BE2C (cell line): ENCODE measurements at regions not wholly inside any gene's neighbourhood (a gene's known extent, or its start where the extent isn't known, plus 50 kb on each side); places are given as distances from the start of the nearest gene placed in this dataset.

Experiments
- DNase-seq: peaks from one replicate; pipeline ENCODE4 v3.0.0-alpha.2; 2020
- H3K27me3 ChIP-seq: fragments of 250-450 bp; sonication (Bioruptor Pico); 2 replicates; pipeline ENCODE4 v1.5.1; 2020; ENCODE audit warnings: mild to moderate bottlenecking
- H3K36me3 ChIP-seq: fragments of 250-450 bp; sonication (Bioruptor Pico); 2 replicates; pipeline ENCODE4 v1.5.1; 2020; ENCODE audit warnings: mild to moderate bottlenecking
- H3K4me1 ChIP-seq: fragments of 250-450 bp; sonication (Bioruptor Pico); 2 replicates; pipeline ENCODE4 v1.5.1; 2020
- H3K4me3 ChIP-seq: 2 replicates; pipeline ENCODE4 v1.5.1; 2011; ENCODE audit warnings: low read depth, low read length
- H3K9me3 ChIP-seq: fragments of 250-450 bp; sonication (Bioruptor Pico); 2 replicates; pipeline ENCODE4 v1.5.1; 2020
- CTCF ChIP-seq: IDR thresholded peaks from 2 replicates; pipeline ENCODE4 v1.5.1; 2012; ENCODE audit warnings: mild to moderate bottlenecking, low read depth, low read length

- H3K27me3 ChIP-seq = no peaks in the 10 kb centered on the region
- H3K4me3 ChIP-seq = no peak overlapping the region
- no peaks in the 10 kb centered on the region; the same call in 1 of the 2 replicates for H3K4me1 ChIP-seq
- TF ChIP-seq CTCF = no peak
- no peak for DNase-seq
- H3K9me3 ChIP-seq = no peaks in the 10 kb centered on the region; the same call in 1 of the 2 replicates
- no peaks in the 10 kb centered on the region for H3K36me3 ChIP-seq
Observed at GRCh38 chr6:134457941-134458340, 140.0 kb upstream of the SGK1 start.

GRCh38 chr6:134456226-134456625, 138.3 kb upstream of the SGK1 start:
- no peak for TF ChIP-seq CTCF

GRCh38 chr6:134455319-134455718, 137.4 kb upstream of the SGK1 start:
- Histone ChIP-seq H3K4me1 (no peaks in the 10 kb centered on the region; the same call in 1 of the 2 replicates), H3K36me3 (no peaks in the 10 kb centered on the region), H3K9me3 (no peaks in the 10 kb centered on the region), H3K4me3 (no peak overlapping the region), H3K27me3 (no peaks in the 10 kb centered on the region)
- no peak for DNase-seq
- TF ChIP-seq CTCF = no peak

More at GRCh38 chr6:134456226-134456625, 138.3 kb upstream of the SGK1 start:
- H3K9me3 ChIP-seq = no peaks in the 10 kb centered on the region
- peak; percentile 11 for DNase-seq
- H3K27me3 ChIP-seq = no peaks in the 10 kb centered on the region
- no peaks in the 10 kb centered on the region; the same call in 1 of the 2 replicates for H3K4me1 ChIP-seq
- no peaks in the 10 kb centered on the region for H3K36me3 ChIP-seq
- no peak overlapping the region for H3K4me3 ChIP-seq

GRCh38 chr6:134454794-134455193, 136.9 kb upstream of the SGK1 start:
- no peaks in the 10 kb centered on the region; the same call in 1 of the 2 replicates for H3K4me1 ChIP-seq
- no peak overlapping the region for H3K4me3 ChIP-seq
- DNase-seq = no peak
- H3K27me3 ChIP-seq = no peaks in the 10 kb centered on the region
- no peak for TF ChIP-seq CTCF
- no peaks in the 10 kb centered on the region for H3K36me3 ChIP-seq
- H3K9me3 ChIP-seq = no peaks in the 10 kb centered on the region

- H3K27me3 ChIP-seq = no peaks in the 10 kb centered on the region
- peaks cover 1% of the 10 kb centered on the region; the same call in 1 of the 2 replicates for H3K4me1 ChIP-seq
- DNase-seq = no peak
- H3K9me3 ChIP-seq = no peaks in the 10 kb centered on the region
- no peak overlapping the region for H3K4me3 ChIP-seq
- no peak for TF ChIP-seq CTCF
- no peaks in the 10 kb centered on the region for H3K36me3 ChIP-seq
Observed at GRCh38 chr6:134453792-134454510, 136.0 kb upstream of the SGK1 start.

- TF ChIP-seq CTCF = no peak
- DNase-seq = no peak
- Histone ChIP-seq H3K36me3 (no peaks in the 10 kb centered on the region), H3K4me1 (peaks cover 5% of the 10 kb centered on the region; the same call in 1 of the 2 replicates), H3K27me3 (no peaks in the 10 kb centered on the region), H3K9me3 (no peaks in the 10 kb centered on the region), H3K4me3 (no peak overlapping the region)
Observed at GRCh38 chr6:134452906-134453305, 135.0 kb upstream of the SGK1 start.
